ENCODE measurements at regions not wholly inside any gene's neighbourhood (a gene's known extent, or its start where the extent isn't known, plus 50 kb on each side); places are given as distances from the start of the nearest gene placed in this dataset.
"Not testable (repeated sequence)": the region's sequence is repeated elsewhere in the genome, so short reads cannot be mapped to it uniquely, and the experiment has no call there.

GRCh38 chr11:47928426-47928825, 51.9 kb upstream of the PTPRJ start:
- no peak for DNase-seq

GRCh38 chr11:47924184-47924691, 56.1 kb upstream of the PTPRJ start:
- DNase-seq, result peak; percentile 12

DNA sequence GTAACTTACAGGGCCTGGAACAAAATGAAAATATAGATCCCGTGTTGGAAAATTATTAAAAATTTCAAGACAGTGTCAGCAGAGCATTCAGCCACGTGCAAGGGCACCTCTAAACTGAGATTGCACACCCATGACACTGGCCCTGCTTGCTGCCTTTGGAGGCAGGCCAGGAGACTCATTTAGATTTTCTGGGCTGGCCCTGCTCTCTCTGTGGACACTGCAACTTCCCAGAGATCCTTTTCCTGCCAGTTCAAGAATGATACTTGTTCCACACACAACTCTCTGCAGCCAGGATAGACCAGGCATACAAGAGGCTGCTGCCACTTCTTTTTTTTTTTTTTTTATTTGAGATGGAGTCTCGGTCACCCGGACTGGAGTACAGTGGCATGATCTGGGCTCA, 56.7 kb upstream of the PTPRJ start:
- no peak for DNase-seq

- DNase-seq, result not testable (repeated sequence)
Observed at GRCh38 chr11:47921080-47921555, 59.2 kb upstream of the PTPRJ start.

- no peak for DNase-seq
Observed at GRCh38 chr11:47918882-47919495, 61.4 kb upstream of the PTPRJ start.

DNA sequence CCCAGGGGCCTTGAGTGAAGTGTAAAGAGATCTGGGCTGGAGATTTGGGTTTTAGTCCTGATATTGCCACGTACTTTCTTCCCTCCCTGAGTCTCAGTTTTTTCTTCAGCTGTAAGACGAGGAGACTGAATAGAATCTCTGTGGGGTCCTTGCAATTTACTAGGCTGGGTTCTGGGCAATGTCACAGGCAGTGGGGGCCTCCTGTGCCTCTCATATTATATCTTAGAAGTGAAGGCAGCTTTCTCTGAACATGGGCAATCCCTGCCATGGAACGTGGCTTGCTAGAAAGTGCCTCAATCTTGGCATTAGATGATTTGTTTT, 62.0 kb upstream of the PTPRJ start:
- no peak for DNase-seq

GRCh38 chr11:47917599-47918369, 62.6 kb upstream of the PTPRJ start:
- peak; percentile 76 for DNase-seq

DNA sequence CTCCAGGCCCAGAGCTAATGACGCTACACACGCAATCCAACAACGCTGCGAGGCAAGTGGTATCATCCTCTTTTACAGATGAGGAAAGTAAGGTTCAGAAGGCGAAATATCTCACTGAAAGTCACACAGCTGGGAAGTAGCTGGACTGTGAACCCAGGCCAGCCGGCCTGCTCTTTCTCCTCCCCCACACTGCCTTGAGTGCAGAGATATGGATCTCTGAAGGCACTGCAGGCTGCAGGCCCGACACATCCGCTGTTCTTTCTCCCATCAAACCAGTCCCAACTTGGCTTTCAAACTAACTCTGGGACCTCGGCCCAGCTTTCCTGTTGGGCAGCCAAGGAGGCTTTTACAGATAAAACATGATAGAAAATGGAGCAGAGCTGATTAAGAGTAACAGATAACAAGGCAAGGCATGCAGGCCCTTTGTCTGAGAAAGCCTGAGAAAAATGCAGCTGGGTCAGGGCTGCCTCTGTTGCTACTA, 64.0 kb upstream of the PTPRJ start:
- no peak for DNase-seq

DNA sequence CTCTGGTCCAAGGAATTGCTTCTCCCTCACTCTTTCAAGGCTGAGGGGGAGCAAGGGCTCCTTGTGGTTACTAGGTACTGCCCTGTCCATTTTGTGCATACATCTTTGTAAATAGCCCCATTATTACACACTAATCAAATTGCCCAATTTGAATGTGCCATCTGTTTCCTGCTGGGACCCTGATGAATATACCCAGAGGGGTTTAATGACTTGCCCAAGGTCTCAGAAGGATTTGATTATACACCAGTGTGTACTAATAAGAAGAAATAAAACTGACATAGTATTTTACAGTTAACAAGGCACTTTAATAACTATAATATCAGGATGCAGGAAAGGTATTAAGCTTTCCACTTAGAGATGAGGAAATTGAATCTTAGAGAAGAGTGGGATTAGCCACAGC, 64.6 kb upstream of the PTPRJ start:
- no peak for DNase-seq

DNA sequence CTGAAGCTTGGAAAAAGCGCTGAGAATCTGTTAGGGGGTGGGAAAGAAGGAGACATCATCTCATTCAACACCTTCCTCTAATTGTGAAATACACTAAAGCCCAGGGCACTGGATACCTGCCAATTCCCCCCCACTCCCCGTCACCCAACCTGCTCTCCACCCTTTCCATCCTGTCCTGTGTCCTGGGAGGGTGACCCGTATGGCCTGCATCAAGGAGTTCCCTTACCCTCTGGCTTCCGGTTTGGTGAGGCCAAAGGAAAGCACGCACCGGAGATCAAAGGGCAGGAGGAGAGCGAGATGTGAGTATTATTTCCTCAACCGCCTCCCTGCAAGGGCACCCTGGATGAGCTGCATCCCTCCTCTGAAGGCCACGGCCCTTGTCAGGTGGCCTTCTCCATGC, 65.0 kb upstream of the PTPRJ start:
- no peak for DNase-seq

GRCh38 chr11:47914743-47915142, 65.6 kb upstream of the PTPRJ start:
- no peak for DNase-seq

GRCh38 chr11:47913529-47914244, 65.5 kb upstream of the NUP160 start:
- no peak for DNase-seq

GRCh38 chr11:47912843-47913437, 64.8 kb upstream of the NUP160 start:
- no peak for DNase-seq

GRCh38 chr11:47911149-47911548, 63.0 kb upstream of the NUP160 start:
- no peak for DNase-seq

GRCh38 chr11:47908198-47908597, 60.0 kb upstream of the NUP160 start:
- no peak for DNase-seq

- no peak for DNase-seq
Observed at GRCh38 chr11:47907499-47907898, 59.3 kb upstream of the NUP160 start.

GRCh38 chr11:47906066-47906465, 57.9 kb upstream of the NUP160 start:
- DNase-seq, result no peak

- no peak for DNase-seq
Observed at GRCh38 chr11:47905358-47906059, 57.4 kb upstream of the NUP160 start.

GRCh38 chr11:47904808-47905207, 56.7 kb upstream of the NUP160 start:
- no peak for DNase-seq

DNA sequence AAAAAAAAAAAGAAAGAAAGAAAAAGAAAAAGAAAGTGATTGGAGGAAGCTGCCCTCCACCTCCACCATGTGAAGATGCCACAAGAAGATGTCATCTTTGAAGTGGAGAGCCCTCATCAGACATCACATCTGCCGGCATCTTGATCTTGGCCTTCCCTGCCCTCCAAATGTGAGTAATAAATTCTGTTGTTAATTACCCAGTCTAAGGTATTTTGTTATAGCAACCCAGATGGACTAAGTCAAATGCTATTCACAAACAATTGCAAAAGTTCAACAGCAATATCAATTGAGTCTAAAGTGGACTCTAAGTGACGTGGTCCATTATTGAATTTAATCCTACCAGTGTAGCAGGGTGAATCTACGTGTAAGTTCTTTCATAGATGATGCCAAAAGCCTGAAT, 55.9 kb upstream of the NUP160 start:
- DNase-seq, result no peak

GRCh38 chr11:47899801-47900200, 51.7 kb upstream of the NUP160 start:
- DNase-seq, result no peak
